ENCODE measurements at regions not wholly inside any gene's neighbourhood (a gene's known extent, or its start where the extent isn't known, plus 50 kb on each side); places are given as distances from the start of the nearest gene placed in this dataset.

DNA sequence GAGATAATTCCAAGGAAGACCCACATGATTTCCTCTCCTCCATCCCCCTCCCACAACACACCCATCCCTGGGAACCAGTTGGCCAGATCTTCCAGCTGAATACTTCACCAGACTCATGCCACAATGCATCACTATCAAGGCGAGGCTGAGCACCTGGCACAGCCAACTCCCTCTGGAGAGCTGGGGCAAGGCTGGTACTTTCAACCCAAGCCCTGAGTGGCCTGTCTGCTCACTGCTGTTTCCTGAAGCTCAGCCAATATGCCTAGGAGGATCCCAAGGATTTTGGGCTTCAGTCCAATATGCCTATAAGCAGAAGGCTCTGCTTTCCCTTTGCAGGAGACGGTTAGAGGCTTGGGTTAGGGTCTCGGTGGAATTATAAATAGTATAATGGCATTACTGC lies 90.9 kb upstream of the NEO1 start:
- DNase-seq, result no peak
- Histone ChIP-seq H3K4me3 (no peak overlapping the region), H3K4me1 (no peaks in the 10 kb centered on the region), H3K27ac (replicated peaks) (no peak overlapping the region), H3K36me3 (no peaks in the 10 kb centered on the region), H3K9me3 (replicated peaks) (no peaks in the 10 kb centered on the region), H3K27me3 (ENCODE audit: low read depth) (peaks cover 9% of the 10 kb centered on the region)
- TF ChIP-seq, protein P1, sequence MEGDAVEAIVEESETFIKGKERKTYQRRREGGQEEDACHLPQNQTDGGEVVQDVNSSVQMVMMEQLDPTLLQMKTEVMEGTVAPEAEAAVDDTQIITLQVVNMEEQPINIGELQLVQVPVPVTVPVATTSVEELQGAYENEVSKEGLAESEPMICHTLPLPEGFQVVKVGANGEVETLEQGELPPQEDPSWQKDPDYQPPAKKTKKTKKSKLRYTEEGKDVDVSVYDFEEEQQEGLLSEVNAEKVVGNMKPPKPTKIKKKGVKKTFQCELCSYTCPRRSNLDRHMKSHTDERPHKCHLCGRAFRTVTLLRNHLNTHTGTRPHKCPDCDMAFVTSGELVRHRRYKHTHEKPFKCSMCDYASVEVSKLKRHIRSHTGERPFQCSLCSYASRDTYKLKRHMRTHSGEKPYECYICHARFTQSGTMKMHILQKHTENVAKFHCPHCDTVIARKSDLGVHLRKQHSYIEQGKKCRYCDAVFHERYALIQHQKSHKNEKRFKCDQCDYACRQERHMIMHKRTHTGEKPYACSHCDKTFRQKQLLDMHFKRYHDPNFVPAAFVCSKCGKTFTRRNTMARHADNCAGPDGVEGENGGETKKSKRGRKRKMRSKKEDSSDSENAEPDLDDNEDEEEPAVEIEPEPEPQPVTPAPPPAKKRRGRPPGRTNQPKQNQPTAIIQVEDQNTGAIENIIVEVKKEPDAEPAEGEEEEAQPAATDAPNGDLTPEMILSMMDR (IDR thresholded peaks at IDR 0.05; ENCODE audit: borderline replicate concordance), result no peak
- intact Hi-C loops (cut with micrococcal nuclease), result no loop called here

DNA sequence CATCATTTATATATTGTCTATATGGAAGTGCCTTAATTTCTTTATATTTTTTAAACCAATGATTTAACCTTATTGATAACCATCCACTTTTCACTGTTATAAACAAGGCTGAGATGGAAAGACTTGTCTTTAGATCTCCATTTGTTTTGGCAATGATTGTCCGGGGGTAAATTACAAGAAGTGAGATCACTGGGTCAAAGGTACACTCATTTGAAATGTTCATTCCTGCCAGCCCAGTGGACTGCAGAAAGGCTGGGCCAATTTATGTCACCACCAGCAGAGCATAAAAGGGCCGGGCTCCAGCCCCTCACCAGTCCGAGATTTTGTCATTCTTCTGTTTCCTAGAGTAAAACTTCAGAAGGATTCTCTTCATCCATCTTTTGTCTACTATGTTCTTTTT lies 93.6 kb upstream of the NEO1 start:
- no peaks in the 10 kb centered on the region for H3K4me1 ChIP-seq
- no peak overlapping the region for H3K27ac ChIP-seq (replicated peaks)
- H3K9me3 ChIP-seq (replicated peaks), result no peaks in the 10 kb centered on the region
- TF ChIP-seq, protein P1 (IDR thresholded peaks at IDR 0.05; ENCODE audit: borderline replicate concordance), result no peak
- intact Hi-C loops (cut with micrococcal nuclease), result no loop called here
- no peak for DNase-seq
- H3K4me3 ChIP-seq, result no peak overlapping the region
- H3K27me3 ChIP-seq (ENCODE audit: low read depth), result peaks cover 16% of the 10 kb centered on the region
- no peaks in the 10 kb centered on the region for H3K36me3 ChIP-seq

DNA sequence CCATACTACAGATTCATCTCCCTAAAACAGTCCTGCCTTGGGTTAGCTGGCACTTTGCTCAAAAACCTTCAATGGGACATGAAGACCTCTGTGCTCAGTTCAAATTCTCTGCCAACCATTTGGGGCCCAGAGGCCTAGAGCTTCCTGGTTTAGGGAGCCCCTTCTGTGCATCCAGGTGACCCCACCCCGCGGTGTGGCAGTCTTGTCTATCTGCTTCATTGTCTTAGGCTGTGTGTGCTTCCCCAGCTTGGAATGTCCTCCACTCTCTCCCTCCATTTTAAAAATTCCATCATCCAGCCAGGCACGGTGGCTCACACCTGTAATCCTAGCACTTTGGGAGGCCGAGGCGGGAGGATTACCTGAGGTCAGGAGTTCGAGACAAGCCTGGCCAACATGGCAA lies 99.0 kb upstream of the NEO1 start:
- TF ChIP-seq, protein P1 (IDR thresholded peaks at IDR 0.05; ENCODE audit: borderline replicate concordance), result no peak
- intact Hi-C loops (cut with micrococcal nuclease), result no loop called here
- H3K36me3 ChIP-seq, result no peaks in the 10 kb centered on the region
- peaks cover 9% of the 10 kb centered on the region for H3K27me3 ChIP-seq (ENCODE audit: low read depth)
- no peak overlapping the region for H3K27ac ChIP-seq (replicated peaks)
- H3K4me1 ChIP-seq, result no peaks in the 10 kb centered on the region
- H3K9me3 ChIP-seq (replicated peaks), result peaks cover 15% of the 10 kb centered on the region
- no peak for DNase-seq
- no peak overlapping the region for H3K4me3 ChIP-seq

DNA sequence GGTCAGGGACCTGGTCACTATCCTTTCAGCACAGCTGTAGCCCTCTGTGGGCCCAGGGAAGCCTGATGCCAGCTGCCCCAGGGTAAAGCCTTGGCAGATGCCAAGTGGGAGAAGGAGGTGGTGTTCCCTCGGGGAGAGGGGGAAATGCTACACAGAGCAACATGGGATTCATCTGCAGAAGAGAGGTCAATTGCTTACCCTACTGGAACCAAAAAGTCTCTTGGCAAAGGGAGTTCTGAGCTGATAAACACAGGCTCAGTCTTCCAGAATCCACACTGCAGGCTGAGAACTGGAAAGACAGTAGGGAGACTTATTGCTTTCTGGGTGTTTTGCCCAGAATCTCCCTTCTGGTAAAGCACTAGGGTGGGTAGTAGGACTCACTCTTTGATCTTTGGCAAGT lies 100.1 kb upstream of the NEO1 start:
- no peak overlapping the region for H3K27ac ChIP-seq (replicated peaks)
- peaks cover 26% of the 10 kb centered on the region for H3K9me3 ChIP-seq (replicated peaks)
- peaks cover 9% of the 10 kb centered on the region for H3K27me3 ChIP-seq (ENCODE audit: low read depth)
- no peak for DNase-seq
- no peak overlapping the region for H3K4me3 ChIP-seq
- H3K36me3 ChIP-seq, result no peaks in the 10 kb centered on the region
- intact Hi-C loops (cut with micrococcal nuclease), result no loop called here
- H3K4me1 ChIP-seq, result no peaks in the 10 kb centered on the region
- TF ChIP-seq, protein P1 (IDR thresholded peaks at IDR 0.05; ENCODE audit: borderline replicate concordance), result no peak

DNA sequence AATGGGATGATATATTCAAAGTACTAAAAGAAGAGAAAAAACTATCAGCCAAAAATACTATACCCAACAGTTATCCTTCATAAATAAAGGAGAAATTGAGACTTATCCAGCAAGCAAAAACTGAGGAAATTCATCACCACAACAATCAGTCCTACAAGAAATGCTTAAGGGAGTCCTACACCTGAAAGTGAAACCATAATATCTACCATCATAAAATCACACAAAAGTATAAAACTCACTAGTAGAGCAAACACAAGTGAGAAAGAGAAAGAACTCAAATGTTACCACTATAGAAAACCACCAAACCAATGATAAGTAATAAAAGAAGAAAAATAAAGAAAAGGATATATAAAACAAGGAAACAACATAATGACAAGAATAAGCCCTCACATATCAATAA lies 103.6 kb upstream of the NEO1 start:
- H3K4me1 ChIP-seq, result no peaks in the 10 kb centered on the region
- intact Hi-C loops (cut with micrococcal nuclease), result no loop called here
- no peak overlapping the region for H3K27ac ChIP-seq (replicated peaks)
- no peaks in the 10 kb centered on the region for H3K36me3 ChIP-seq
- no peak overlapping the region for H3K4me3 ChIP-seq
- TF ChIP-seq, protein P1 (IDR thresholded peaks at IDR 0.05; ENCODE audit: borderline replicate concordance), result no peak
- no peak for DNase-seq
- H3K9me3 ChIP-seq (replicated peaks), result peaks cover 36% of the 10 kb centered on the region
- H3K27me3 ChIP-seq (ENCODE audit: low read depth), result no peaks in the 10 kb centered on the region

DNA sequence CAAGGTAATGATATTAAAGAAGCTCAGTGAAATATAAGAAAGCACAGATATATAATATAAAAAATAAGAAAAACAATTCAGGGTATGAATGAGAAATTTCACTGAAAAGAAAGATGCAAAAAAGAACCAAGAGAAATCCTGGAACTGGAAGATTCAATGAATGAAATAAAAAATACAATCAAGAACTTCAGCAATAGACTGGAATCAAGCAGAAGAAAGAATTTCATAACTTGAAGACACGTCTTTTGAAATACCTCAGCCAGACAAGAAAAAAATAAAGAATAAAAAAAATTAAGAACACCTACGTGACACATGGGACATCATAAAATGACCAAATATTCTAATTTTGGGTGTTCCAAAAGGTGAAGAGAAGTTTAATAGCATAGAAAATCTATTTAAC lies 104.6 kb upstream of the NEO1 start:
- no peaks in the 10 kb centered on the region for H3K36me3 ChIP-seq
- DNase-seq, result no peak
- H3K4me3 ChIP-seq, result no peak overlapping the region
- no peak overlapping the region for H3K27ac ChIP-seq (replicated peaks)
- peaks cover 36% of the 10 kb centered on the region for H3K9me3 ChIP-seq (replicated peaks)
- peaks cover 6% of the 10 kb centered on the region for H3K27me3 ChIP-seq (ENCODE audit: low read depth)
- intact Hi-C loops (cut with micrococcal nuclease), result no loop called here
- TF ChIP-seq, protein P1 (IDR thresholded peaks at IDR 0.05; ENCODE audit: borderline replicate concordance), result no peak
- no peaks in the 10 kb centered on the region for H3K4me1 ChIP-seq
